ENCODE measurements at regions not wholly inside any gene's neighbourhood (a gene's known extent, or its start where the extent isn't known, plus 50 kb on each side); places are given as distances from the start of the nearest gene placed in this dataset.

DNA sequence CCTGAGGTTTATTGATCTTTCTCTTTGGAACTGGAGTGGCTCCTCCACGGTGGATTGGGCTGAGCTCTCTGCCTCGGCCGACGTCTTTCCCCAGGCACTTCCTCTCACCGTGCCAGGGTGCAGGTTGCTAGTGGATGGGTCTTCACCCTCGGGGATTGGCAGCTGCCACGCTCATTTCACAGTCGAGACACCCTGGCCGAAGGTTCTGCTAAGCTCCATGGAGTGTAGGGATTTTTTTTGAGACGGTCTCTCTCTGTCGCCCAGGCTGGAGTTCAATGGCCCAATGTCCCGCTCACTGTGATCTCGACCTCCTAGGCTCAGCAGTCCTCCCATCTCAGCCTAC lies 280.8 kb downstream of the SEC14L1 start:
- no peak for ATAC-seq (ENCODE audit: low FRiP score)
- H3K27me3 ChIP-seq (ENCODE audit: control insufficient read depth in 1 of 2, insufficient read depth in 2 of 2, low read length in 1 of 2) = no peaks in the 10 kb centered on the region
- H3K27ac ChIP-seq (ENCODE audit: low read depth in 1 of 2, low read length in 2 of 2) = no peak overlapping the region
- no peaks in the 10 kb centered on the region for H3K4me1 ChIP-seq (ENCODE audit: control insufficient read depth in 1 of 2, insufficient read depth in 2 of 2, low read length in 2 of 2)
- intact Hi-C loops (cut with DNase I) = loop anchor here (5.0 kb wide), 1 partner anchor 49 kb away; no protein-coding TSS in a partner anchor
- H3K4me3 ChIP-seq (ENCODE audit: low read length in 2 of 2) = no peak overlapping the region
- 80 to 88% methylated on average over 13 of the region's 13 CpGs for WGBS, 2 donors
- H3K9me3 ChIP-seq (ENCODE audit: control insufficient read depth, low read length) = no peaks in the 10 kb centered on the region
- no peaks in the 10 kb centered on the region for H3K36me3 ChIP-seq (ENCODE audit: control insufficient read depth in 1 of 2, insufficient read depth in 2 of 2, low read length in 1 of 2)
- no peak for DNase-seq

DNA sequence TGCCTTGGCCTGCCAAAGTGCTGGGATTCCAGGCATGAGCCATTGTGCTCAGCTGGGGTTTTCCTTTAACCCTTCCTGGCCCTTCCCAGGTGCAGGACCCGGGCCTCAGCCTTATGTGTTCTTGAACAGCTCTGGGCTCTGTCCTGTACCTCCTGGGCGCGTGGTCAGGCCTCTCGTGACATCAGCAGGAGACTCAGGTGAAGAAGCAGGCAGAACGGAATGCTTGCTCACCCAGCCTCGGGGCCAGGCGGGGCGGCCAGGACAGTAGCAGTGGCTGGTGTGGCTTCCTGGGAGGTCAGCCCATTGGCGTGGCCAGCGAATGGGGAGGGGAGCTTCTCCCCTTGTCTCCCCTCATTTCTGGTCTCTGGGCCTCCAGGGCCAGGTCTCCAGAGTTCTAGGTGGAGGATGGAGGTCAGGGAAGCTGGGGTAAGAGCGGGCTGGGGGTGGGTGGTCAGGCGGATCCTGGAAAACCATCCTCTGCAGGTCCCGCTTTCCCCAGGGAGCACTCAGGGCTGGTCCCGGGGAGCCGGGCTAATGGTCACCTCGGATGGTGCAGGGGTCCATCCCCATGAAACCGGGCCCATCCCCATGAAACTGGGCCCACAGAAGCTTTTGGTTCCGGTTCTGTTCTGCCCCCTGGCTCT lies 281.5 kb downstream of the SEC14L1 start:
- intact Hi-C loops (cut with DNase I) = loop anchor here (5.0 kb wide), 1 partner anchor 50 kb away; no protein-coding TSS in a partner anchor

DNA sequence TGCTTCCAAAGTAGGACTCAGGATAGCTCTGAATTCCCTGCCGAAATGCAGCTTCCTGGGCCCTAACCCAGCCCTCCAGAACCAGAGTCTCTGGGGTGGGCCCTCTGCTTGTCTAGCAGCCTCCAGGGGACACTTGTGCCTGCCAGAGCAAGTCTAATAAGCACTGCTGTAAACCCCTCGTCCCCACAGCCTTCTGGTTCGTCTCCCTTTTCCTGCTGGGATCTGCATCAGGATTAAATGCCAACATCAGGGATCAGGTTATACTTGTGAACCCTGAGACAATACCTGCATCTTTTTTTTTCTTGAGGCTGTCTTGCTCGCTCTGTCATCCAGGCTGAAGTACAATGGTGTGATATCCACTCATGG lies 282.0 kb downstream of the SEC14L1 start:
- Histone ChIP-seq H3K4me1 (ENCODE audit: control insufficient read depth in 1 of 2, insufficient read depth in 2 of 2, low read length in 2 of 2) (no peaks in the 10 kb centered on the region), H3K4me3 (ENCODE audit: low read length in 2 of 2) (no peak overlapping the region), H3K27me3 (ENCODE audit: control insufficient read depth in 1 of 2, insufficient read depth in 2 of 2, low read length in 1 of 2) (no peaks in the 10 kb centered on the region), H3K27ac (ENCODE audit: low read depth in 1 of 2, low read length in 2 of 2) (no peak overlapping the region), H3K9me3 (ENCODE audit: control insufficient read depth, low read length) (no peaks in the 10 kb centered on the region), H3K36me3 (ENCODE audit: control insufficient read depth in 1 of 2, insufficient read depth in 2 of 2, low read length in 1 of 2) (no peaks in the 10 kb centered on the region)
- 83 to 85% methylated on average over 4 of the region's 4 CpGs for WGBS, 2 donors
- ATAC-seq (ENCODE audit: low FRiP score) (no peak), DNase-seq (no peak)
- intact Hi-C loops (cut with DNase I) = loop anchor here (5.0 kb wide), 1 partner anchor 50 kb away; no protein-coding TSS in a partner anchor

More for the DNA sequence above, 281.5 kb downstream of the SEC14L1 start:
- WGBS, 2 donors = 92 to 95% methylated on average over 15 to 18 of the region's 18 CpGs
- Histone ChIP-seq H3K4me3 (ENCODE audit: low read length in 2 of 2) (no peak overlapping the region), H3K27me3 (ENCODE audit: control insufficient read depth in 1 of 2, insufficient read depth in 2 of 2, low read length in 1 of 2) (no peaks in the 10 kb centered on the region), H3K27ac (ENCODE audit: low read depth in 1 of 2, low read length in 2 of 2) (no peak overlapping the region), H3K9me3 (ENCODE audit: control insufficient read depth, low read length) (no peaks in the 10 kb centered on the region), H3K4me1 (ENCODE audit: control insufficient read depth in 1 of 2, insufficient read depth in 2 of 2, low read length in 2 of 2) (no peaks in the 10 kb centered on the region), H3K36me3 (ENCODE audit: control insufficient read depth in 1 of 2, insufficient read depth in 2 of 2, low read length in 1 of 2) (no peaks in the 10 kb centered on the region)
- DNase-seq (no peak), ATAC-seq (ENCODE audit: low FRiP score) (no peak)

GRCh38 chr17:77423589-77424451 lies 283.1 kb downstream of the SEC14L1 start:
- ATAC-seq (ENCODE audit: low FRiP score) (peak; percentile 91), DNase-seq (peak; percentile 94 to 97)
- intact Hi-C loops (cut with DNase I) = loop anchor here (5.0 kb wide), 1 partner anchor 52 kb away; no protein-coding TSS in a partner anchor
- Histone ChIP-seq H3K27me3 (ENCODE audit: control insufficient read depth in 1 of 2, insufficient read depth in 2 of 2, low read length in 1 of 2) (no peaks in the 10 kb centered on the region), H3K4me3 (ENCODE audit: low read length in 2 of 2) (no peak overlapping the region), H3K36me3 (ENCODE audit: control insufficient read depth in 1 of 2, insufficient read depth in 2 of 2, low read length in 1 of 2) (no peaks in the 10 kb centered on the region), H3K9me3 (ENCODE audit: control insufficient read depth, low read length) (no peaks in the 10 kb centered on the region), H3K27ac (ENCODE audit: low read depth in 1 of 2, low read length in 2 of 2) (peak overlapping the region; percentile 64 to 77), H3K4me1 (ENCODE audit: control insufficient read depth in 1 of 2, insufficient read depth in 2 of 2, low read length in 2 of 2) (no peaks in the 10 kb centered on the region)
- 11 to 14% methylated on average over 31 of the region's 31 CpGs for WGBS, 2 donors

DNA sequence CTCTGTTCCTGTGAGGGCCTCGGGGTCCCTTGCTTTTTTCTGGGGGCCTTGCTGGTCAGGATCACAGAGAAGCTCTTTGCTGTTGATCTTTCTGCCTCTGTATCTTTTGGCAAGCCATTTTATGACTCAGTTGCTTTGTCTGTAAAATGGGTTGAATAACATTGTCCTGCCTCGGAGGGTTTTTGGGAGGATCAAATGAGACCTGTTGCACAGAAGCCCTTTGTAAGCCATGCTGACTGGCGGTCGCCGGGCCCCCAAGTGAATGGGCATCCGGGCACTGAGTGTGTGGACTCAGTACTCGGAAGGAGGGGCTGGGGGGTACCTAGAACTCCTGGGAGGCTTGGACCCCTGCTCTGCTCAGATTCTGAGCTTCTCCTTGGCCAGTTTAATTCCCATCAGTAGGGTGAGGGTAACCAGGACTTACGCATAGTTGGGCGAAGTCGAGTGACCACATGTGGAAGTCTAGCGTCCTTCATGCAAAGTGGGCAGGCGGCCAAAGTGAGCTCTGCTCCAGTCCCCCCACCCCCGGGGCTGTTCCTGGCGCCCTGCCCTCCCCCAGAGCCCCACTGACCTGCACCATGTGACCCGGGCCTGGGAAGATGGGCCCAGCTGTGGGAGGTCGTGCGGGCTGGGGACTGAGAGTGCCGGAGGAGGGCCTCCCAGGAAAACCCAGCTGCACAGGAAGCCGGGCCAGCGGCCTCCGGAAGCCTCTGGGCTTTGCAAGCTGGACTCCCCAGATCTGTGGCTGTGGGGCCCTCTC lies 284.0 kb downstream of the SEC14L1 start:
- H3K4me1 ChIP-seq (ENCODE audit: control insufficient read depth in 1 of 2, insufficient read depth in 2 of 2, low read length in 2 of 2) = no peaks in the 10 kb centered on the region
- H3K9me3 ChIP-seq (ENCODE audit: control insufficient read depth, low read length) = no peaks in the 10 kb centered on the region
- intact Hi-C loops (cut with DNase I) = loop anchor here (5.0 kb wide), 3 partner anchors 52 to 97 kb away; no protein-coding TSS in a partner anchor
- ATAC-seq (ENCODE audit: low FRiP score) = peak; percentile 42
- H3K27ac ChIP-seq (ENCODE audit: low read depth in 1 of 2, low read length in 2 of 2) = peak overlapping the region; percentile 64 to 76
- WGBS, 2 donors = 33 to 38% methylated on average over 21 of the region's 21 CpGs
- H3K27me3 ChIP-seq (ENCODE audit: control insufficient read depth in 1 of 2, insufficient read depth in 2 of 2, low read length in 1 of 2) = no peaks in the 10 kb centered on the region
- DNase-seq = peak; percentile 94
- H3K36me3 ChIP-seq (ENCODE audit: control insufficient read depth in 1 of 2, insufficient read depth in 2 of 2, low read length in 1 of 2) = no peaks in the 10 kb centered on the region
- H3K4me3 ChIP-seq (ENCODE audit: low read length in 2 of 2) = no peak overlapping the region

DNA sequence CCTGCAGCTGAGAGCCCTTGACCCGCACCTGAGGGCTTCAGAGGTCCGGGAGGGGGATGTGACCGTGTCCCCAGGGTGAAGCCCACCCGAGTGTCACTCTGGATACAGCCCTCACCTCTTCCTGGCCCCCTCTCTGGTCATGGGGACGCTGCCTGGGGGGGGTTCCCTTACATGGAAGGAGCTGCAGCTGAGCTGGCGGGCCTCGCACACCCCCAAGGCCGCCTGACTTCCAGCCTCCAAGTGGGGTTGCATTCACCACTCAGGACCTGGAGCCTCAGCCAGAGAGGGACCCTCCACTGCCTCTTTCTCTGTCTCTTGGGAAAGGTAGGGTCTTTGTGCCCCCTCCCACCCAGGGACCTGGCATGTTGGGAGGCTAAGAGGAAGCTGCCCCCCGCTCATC lies 284.6 kb downstream of the SEC14L1 start:
- no peaks in the 10 kb centered on the region for H3K9me3 ChIP-seq (ENCODE audit: control insufficient read depth, low read length)
- DNase-seq = no peak
- intact Hi-C loops (cut with DNase I) = loop anchor here in 1 of 2 donors (5.0 kb wide), 2 partner anchors 52 to 98 kb away; no protein-coding TSS in a partner anchor
- no peak overlapping the region for H3K27ac ChIP-seq (ENCODE audit: low read depth in 1 of 2, low read length in 2 of 2)
- no peak for ATAC-seq (ENCODE audit: low FRiP score)
- no peaks in the 10 kb centered on the region for H3K4me1 ChIP-seq (ENCODE audit: control insufficient read depth in 1 of 2, insufficient read depth in 2 of 2, low read length in 2 of 2)
- no peak overlapping the region for H3K4me3 ChIP-seq (ENCODE audit: low read length in 2 of 2)
- no peaks in the 10 kb centered on the region for H3K27me3 ChIP-seq (ENCODE audit: control insufficient read depth in 1 of 2, insufficient read depth in 2 of 2, low read length in 1 of 2)
- WGBS, 2 donors = 77 to 89% methylated on average over 8 to 9 of the region's 9 CpGs
- no peaks in the 10 kb centered on the region for H3K36me3 ChIP-seq (ENCODE audit: control insufficient read depth in 1 of 2, insufficient read depth in 2 of 2, low read length in 1 of 2)

- Histone ChIP-seq H3K36me3 (ENCODE audit: control insufficient read depth in 1 of 2, insufficient read depth in 2 of 2, low read length in 1 of 2) (no peaks in the 10 kb centered on the region), H3K27me3 (ENCODE audit: control insufficient read depth in 1 of 2, insufficient read depth in 2 of 2, low read length in 1 of 2) (no peaks in the 10 kb centered on the region), H3K4me1 (ENCODE audit: control insufficient read depth in 1 of 2, insufficient read depth in 2 of 2, low read length in 2 of 2) (no peaks in the 10 kb centered on the region), H3K9me3 (ENCODE audit: control insufficient read depth, low read length) (no peaks in the 10 kb centered on the region), H3K4me3 (ENCODE audit: low read length in 2 of 2) (no peak overlapping the region), H3K27ac (ENCODE audit: low read depth in 1 of 2, low read length in 2 of 2) (no peak overlapping the region)
- intact Hi-C loops (cut with DNase I) = loop anchor here in 1 of 2 donors (5.0 kb wide), 2 partner anchors 51 to 99 kb away; no protein-coding TSS in a partner anchor
- WGBS, 2 donors = 85 to 89% methylated on average over 23 of the region's 23 CpGs
- ATAC-seq (ENCODE audit: low FRiP score) (no peak), DNase-seq (no peak)
Measured at GRCh38 chr17:77425791-77426641, 285.2 kb downstream of the SEC14L1 start.
